ENCODE measurements at regions not wholly inside any gene's neighbourhood (a gene's known extent, or its start where the extent isn't known, plus 50 kb on each side); places are given as distances from the start of the nearest gene placed in this dataset.

DNA sequence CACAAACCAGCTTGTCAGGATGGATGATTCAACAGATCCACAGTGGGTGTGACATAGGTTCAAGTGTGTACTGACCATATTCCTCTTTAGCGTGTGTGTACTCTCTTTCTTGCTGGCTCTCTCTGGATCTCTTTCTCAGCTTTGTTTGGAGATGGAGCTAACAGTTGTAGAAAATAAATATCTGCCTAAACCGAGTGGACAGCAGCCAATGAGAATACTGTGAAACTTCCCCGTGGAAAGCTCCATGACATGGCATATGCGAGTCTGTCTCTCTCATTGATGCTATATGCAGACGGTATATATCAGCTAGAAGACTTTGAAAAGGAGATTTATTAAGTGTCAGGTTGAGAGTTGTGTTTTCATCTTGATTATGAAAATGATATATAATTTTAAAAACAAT is 406.5 kb upstream of the SUCLG2 start:
- Histone ChIP-seq H3K27ac (ENCODE audit: low read depth in 2 of 2, low read length in 1 of 2) (no peak overlapping the region), H3K9me3 (ENCODE audit: control insufficient read depth in 2 of 2, insufficient read depth in 1 of 2, low read depth in 1 of 2, low read length in 1 of 2) (no peaks in the 10 kb centered on the region), H3K27me3 (ENCODE audit: control insufficient read depth in 1 of 2, insufficient read depth in 2 of 2, low read length in 2 of 2) (no peaks in the 10 kb centered on the region), H3K4me1 (ENCODE audit: control insufficient read depth in 2 of 2, insufficient read depth in 2 of 2, low read length in 1 of 2) (no peaks in the 10 kb centered on the region), H3K36me3 (ENCODE audit: control insufficient read depth in 2 of 2, insufficient read depth in 2 of 2, low read length in 1 of 2) (no peaks in the 10 kb centered on the region), H3K4me3 (ENCODE audit: low read depth in 1 of 2, low read length in 2 of 2) (no peak overlapping the region)
- 51 to 62% methylated on average over 5 of the region's 5 CpGs for WGBS, 2 donors

GRCh38 chr3:68060191-68060590 is 405.8 kb upstream of the SUCLG2 start:
- no peaks in the 10 kb centered on the region for H3K9me3 ChIP-seq (ENCODE audit: control insufficient read depth in 2 of 2, insufficient read depth in 1 of 2, low read depth in 1 of 2, low read length in 1 of 2)
- WGBS, 2 donors, result 64 to 65% methylated on average over 3 of the region's 3 CpGs
- H3K27me3 ChIP-seq (ENCODE audit: control insufficient read depth in 1 of 2, insufficient read depth in 2 of 2, low read length in 2 of 2), result no peaks in the 10 kb centered on the region
- H3K36me3 ChIP-seq (ENCODE audit: control insufficient read depth in 2 of 2, insufficient read depth in 2 of 2, low read length in 1 of 2), result no peaks in the 10 kb centered on the region
- no peak overlapping the region for H3K27ac ChIP-seq (ENCODE audit: low read depth in 2 of 2, low read length in 1 of 2)
- H3K4me3 ChIP-seq (ENCODE audit: low read depth in 1 of 2, low read length in 2 of 2), result no peak overlapping the region
- H3K4me1 ChIP-seq (ENCODE audit: control insufficient read depth in 2 of 2, insufficient read depth in 2 of 2, low read length in 1 of 2), result no peaks in the 10 kb centered on the region

DNA sequence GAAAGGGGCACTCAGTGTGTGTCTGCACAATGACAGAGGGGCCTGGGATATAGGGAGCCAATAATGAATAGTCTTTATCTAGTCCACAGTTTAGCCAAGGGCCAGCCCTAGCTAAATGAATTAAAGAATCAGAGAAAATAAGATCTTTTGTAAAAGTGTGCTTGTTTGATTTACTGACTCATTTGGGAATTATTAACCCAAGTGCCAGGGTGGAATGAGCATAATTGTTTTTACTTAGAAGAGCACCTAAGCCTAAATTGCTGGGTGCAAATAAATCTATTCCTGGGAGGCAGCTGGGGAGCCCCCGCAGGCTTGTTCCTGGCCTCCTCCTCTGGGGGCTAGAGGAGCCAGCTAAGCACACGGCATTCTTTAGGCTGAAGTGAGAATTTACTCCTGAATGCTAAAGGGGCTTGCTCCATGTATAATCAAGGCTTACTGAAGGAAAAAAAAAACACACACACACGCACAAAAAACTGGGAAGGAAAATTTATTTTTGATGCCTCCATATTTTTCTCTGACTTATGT is 405.3 kb upstream of the SUCLG2 start:
- WGBS, 2 donors, result 49 to 52% methylated on average over 3 of the region's 3 CpGs
- Histone ChIP-seq H3K27me3 (ENCODE audit: control insufficient read depth in 1 of 2, insufficient read depth in 2 of 2, low read length in 2 of 2) (no peaks in the 10 kb centered on the region), H3K27ac (ENCODE audit: low read depth in 2 of 2, low read length in 1 of 2) (no peak overlapping the region), H3K36me3 (ENCODE audit: control insufficient read depth in 2 of 2, insufficient read depth in 2 of 2, low read length in 1 of 2) (no peaks in the 10 kb centered on the region), H3K9me3 (ENCODE audit: control insufficient read depth in 2 of 2, insufficient read depth in 1 of 2, low read depth in 1 of 2, low read length in 1 of 2) (no peaks in the 10 kb centered on the region), H3K4me3 (ENCODE audit: low read depth in 1 of 2, low read length in 2 of 2) (no peak overlapping the region), H3K4me1 (ENCODE audit: control insufficient read depth in 2 of 2, insufficient read depth in 2 of 2, low read length in 1 of 2) (no peaks in the 10 kb centered on the region)

DNA sequence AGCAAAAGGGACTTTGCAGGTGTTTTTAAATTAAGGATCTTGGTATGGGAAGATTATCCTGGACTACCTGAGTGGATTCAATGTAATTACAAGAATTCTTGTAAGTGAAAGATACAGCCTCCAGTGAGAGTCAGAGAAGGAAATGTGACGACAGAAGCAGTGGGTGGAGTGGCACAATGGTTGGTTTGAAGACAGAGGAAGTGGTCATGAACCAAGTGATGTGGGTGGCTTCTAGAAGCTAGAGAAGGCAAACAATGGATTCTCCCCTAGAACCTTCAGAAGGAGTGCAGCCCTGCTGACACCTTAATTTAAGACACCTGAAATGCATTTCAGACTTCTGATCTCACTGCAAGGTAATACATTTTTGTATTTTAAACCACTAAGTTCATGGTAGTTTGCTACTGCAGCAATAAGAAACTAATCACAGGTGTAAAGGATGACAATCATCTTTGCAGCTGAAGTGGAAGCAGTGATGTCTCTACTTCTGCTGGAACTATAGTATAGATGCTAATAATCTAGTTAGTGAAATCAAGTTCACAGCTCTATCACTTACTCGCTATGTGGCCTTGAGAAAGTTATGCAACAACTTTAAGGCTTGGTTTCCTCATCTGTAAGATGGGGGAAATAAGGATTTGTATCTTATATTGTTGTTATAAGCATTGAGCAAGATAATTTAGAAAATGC is 403.4 kb upstream of the SUCLG2 start:
- H3K36me3 ChIP-seq (ENCODE audit: control insufficient read depth in 2 of 2, insufficient read depth in 2 of 2, low read length in 1 of 2), result no peaks in the 10 kb centered on the region

GRCh38 chr3:68056556-68056955 is 402.1 kb upstream of the SUCLG2 start:
- H3K4me3 ChIP-seq (ENCODE audit: low read depth in 1 of 2, low read length in 2 of 2), result no peak overlapping the region
- WGBS, 2 donors, result 51 to 53% methylated on average over 2 of the region's 2 CpGs
- no peak overlapping the region for H3K27ac ChIP-seq (ENCODE audit: low read depth in 2 of 2, low read length in 1 of 2)
- H3K4me1 ChIP-seq (ENCODE audit: control insufficient read depth in 2 of 2, insufficient read depth in 2 of 2, low read length in 1 of 2), result no peaks in the 10 kb centered on the region
- H3K27me3 ChIP-seq (ENCODE audit: control insufficient read depth in 1 of 2, insufficient read depth in 2 of 2, low read length in 2 of 2), result no peaks in the 10 kb centered on the region
- no peaks in the 10 kb centered on the region for H3K36me3 ChIP-seq (ENCODE audit: control insufficient read depth in 2 of 2, insufficient read depth in 2 of 2, low read length in 1 of 2)
- H3K9me3 ChIP-seq (ENCODE audit: control insufficient read depth in 2 of 2, insufficient read depth in 1 of 2, low read depth in 1 of 2, low read length in 1 of 2), result no peaks in the 10 kb centered on the region

More for the DNA sequence above, 403.4 kb upstream of the SUCLG2 start:
- H3K27me3 ChIP-seq (ENCODE audit: control insufficient read depth in 1 of 2, insufficient read depth in 2 of 2, low read length in 2 of 2), result no peaks in the 10 kb centered on the region
- no peak overlapping the region for H3K4me3 ChIP-seq (ENCODE audit: low read depth in 1 of 2, low read length in 2 of 2)
- no peaks in the 10 kb centered on the region for H3K9me3 ChIP-seq (ENCODE audit: control insufficient read depth in 2 of 2, insufficient read depth in 1 of 2, low read depth in 1 of 2, low read length in 1 of 2)
- 38 to 76% methylated on average over 2 of the region's 2 CpGs for WGBS, 2 donors
- no peaks in the 10 kb centered on the region for H3K4me1 ChIP-seq (ENCODE audit: control insufficient read depth in 2 of 2, insufficient read depth in 2 of 2, low read length in 1 of 2)
- no peak overlapping the region for H3K27ac ChIP-seq (ENCODE audit: low read depth in 2 of 2, low read length in 1 of 2)

- 85 to 87% methylated on average over 4 of the region's 4 CpGs for WGBS, 2 donors
- no peak overlapping the region for H3K4me3 ChIP-seq (ENCODE audit: low read depth in 1 of 2, low read length in 2 of 2)
- no peak overlapping the region for H3K27ac ChIP-seq (ENCODE audit: low read depth in 2 of 2, low read length in 1 of 2)
- no peaks in the 10 kb centered on the region for H3K9me3 ChIP-seq (ENCODE audit: control insufficient read depth in 2 of 2, insufficient read depth in 1 of 2, low read depth in 1 of 2, low read length in 1 of 2)
- H3K4me1 ChIP-seq (ENCODE audit: control insufficient read depth in 2 of 2, insufficient read depth in 2 of 2, low read length in 1 of 2), result no peaks in the 10 kb centered on the region
- H3K36me3 ChIP-seq (ENCODE audit: control insufficient read depth in 2 of 2, insufficient read depth in 2 of 2, low read length in 1 of 2), result no peaks in the 10 kb centered on the region
- H3K27me3 ChIP-seq (ENCODE audit: control insufficient read depth in 1 of 2, insufficient read depth in 2 of 2, low read length in 2 of 2), result no peaks in the 10 kb centered on the region
Observed at GRCh38 chr3:68055215-68055614, 400.8 kb upstream of the SUCLG2 start.

DNA sequence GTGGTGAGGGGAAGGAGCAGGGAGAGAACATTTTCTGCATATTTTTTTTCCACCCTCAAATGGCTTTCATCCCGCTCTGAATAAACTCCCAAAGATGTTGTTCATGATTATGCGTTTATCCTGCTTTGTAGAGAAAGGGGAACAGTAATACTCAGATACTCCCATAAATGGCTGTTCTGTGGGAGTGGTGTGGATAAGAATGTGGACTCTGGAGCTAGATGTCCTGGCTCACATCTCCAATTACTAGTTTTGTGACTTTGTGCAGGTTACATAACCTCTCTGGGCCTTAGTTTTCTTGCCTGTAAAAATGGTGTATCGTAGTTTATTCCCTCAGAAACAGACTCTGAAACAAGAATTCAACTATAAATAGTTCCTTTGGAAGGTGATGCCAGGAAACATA is 395.4 kb upstream of the SUCLG2 start:
- 36 to 83% methylated on average over 3 of the region's 3 CpGs for WGBS, 2 donors
- no peaks in the 10 kb centered on the region for H3K4me1 ChIP-seq (ENCODE audit: control insufficient read depth in 2 of 2, insufficient read depth in 2 of 2, low read length in 1 of 2)
- no peak overlapping the region for H3K4me3 ChIP-seq (ENCODE audit: low read depth in 1 of 2, low read length in 2 of 2)
- H3K9me3 ChIP-seq (ENCODE audit: control insufficient read depth in 2 of 2, insufficient read depth in 1 of 2, low read depth in 1 of 2, low read length in 1 of 2), result no peaks in the 10 kb centered on the region
- H3K27me3 ChIP-seq (ENCODE audit: control insufficient read depth in 1 of 2, insufficient read depth in 2 of 2, low read length in 2 of 2), result no peaks in the 10 kb centered on the region
- no peaks in the 10 kb centered on the region for H3K36me3 ChIP-seq (ENCODE audit: control insufficient read depth in 2 of 2, insufficient read depth in 2 of 2, low read length in 1 of 2)
- no peak overlapping the region for H3K27ac ChIP-seq (ENCODE audit: low read depth in 2 of 2, low read length in 1 of 2)

DNA sequence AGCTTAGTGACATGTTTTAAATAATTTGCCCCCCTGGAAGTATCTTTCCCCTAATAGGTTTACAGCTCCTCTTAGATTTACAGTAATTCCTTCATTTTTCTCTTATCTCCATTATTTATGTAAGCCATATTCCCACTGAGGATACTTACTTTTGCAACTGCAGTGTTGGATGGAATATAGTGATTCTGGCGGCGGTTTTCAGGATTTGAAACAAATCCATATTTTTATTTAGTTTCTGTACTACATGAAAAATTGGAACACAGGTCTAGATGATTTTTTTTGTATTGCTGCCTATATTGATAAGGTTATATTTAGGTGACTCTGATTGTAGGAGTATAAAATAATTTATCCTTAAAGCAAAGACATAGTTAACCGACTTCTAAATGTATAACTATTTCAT is 391.6 kb upstream of the SUCLG2 start:
- Histone ChIP-seq H3K9me3 (ENCODE audit: control insufficient read depth in 2 of 2, insufficient read depth in 1 of 2, low read depth in 1 of 2, low read length in 1 of 2) (no peaks in the 10 kb centered on the region), H3K36me3 (ENCODE audit: control insufficient read depth in 2 of 2, insufficient read depth in 2 of 2, low read length in 1 of 2) (no peaks in the 10 kb centered on the region), H3K4me3 (ENCODE audit: low read depth in 1 of 2, low read length in 2 of 2) (no peak overlapping the region), H3K27ac (ENCODE audit: low read depth in 2 of 2, low read length in 1 of 2) (no peak overlapping the region), H3K4me1 (ENCODE audit: control insufficient read depth in 2 of 2, insufficient read depth in 2 of 2, low read length in 1 of 2) (no peaks in the 10 kb centered on the region), H3K27me3 (ENCODE audit: control insufficient read depth in 1 of 2, insufficient read depth in 2 of 2, low read length in 2 of 2) (no peaks in the 10 kb centered on the region)
- 80 to 83% methylated on average over 3 of the region's 3 CpGs for WGBS, 2 donors

- H3K27me3 ChIP-seq (ENCODE audit: control insufficient read depth in 1 of 2, insufficient read depth in 2 of 2, low read length in 2 of 2), result no peaks in the 10 kb centered on the region
- H3K4me3 ChIP-seq (ENCODE audit: low read depth in 1 of 2, low read length in 2 of 2), result no peak overlapping the region
- H3K4me1 ChIP-seq (ENCODE audit: control insufficient read depth in 2 of 2, insufficient read depth in 2 of 2, low read length in 1 of 2), result no peaks in the 10 kb centered on the region
- no peak overlapping the region for H3K27ac ChIP-seq (ENCODE audit: low read depth in 2 of 2, low read length in 1 of 2)
- 84 to 93% methylated on average over 2 of the region's 2 CpGs for WGBS, 2 donors
- no peaks in the 10 kb centered on the region for H3K36me3 ChIP-seq (ENCODE audit: control insufficient read depth in 2 of 2, insufficient read depth in 2 of 2, low read length in 1 of 2)
- H3K9me3 ChIP-seq (ENCODE audit: control insufficient read depth in 2 of 2, insufficient read depth in 1 of 2, low read depth in 1 of 2, low read length in 1 of 2), result no peaks in the 10 kb centered on the region
Observed at GRCh38 chr3:68033867-68034266, 379.5 kb upstream of the SUCLG2 start.

DNA sequence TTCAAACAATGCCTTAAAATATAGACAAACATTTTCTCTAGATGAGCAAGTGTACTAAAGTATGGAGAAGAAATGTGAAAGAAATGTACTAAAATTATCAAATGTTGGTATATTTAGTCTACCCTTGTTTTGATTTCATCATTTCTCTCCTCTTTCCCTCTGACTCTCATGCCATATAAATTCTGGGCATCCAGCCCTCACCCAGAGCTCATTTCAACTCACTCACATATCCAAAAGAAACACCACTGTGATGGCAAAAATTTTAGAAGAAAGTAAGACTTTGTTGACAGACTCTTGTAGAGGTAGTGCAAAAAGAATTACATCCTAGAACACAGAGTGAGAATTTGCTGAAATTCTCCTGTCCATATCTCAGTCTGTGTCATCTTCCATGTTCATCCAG is 377.8 kb upstream of the SUCLG2 start:
- Histone ChIP-seq H3K4me1 (ENCODE audit: control insufficient read depth in 2 of 2, insufficient read depth in 2 of 2, low read length in 1 of 2) (no peaks in the 10 kb centered on the region), H3K4me3 (ENCODE audit: low read depth in 1 of 2, low read length in 2 of 2) (no peak overlapping the region), H3K27me3 (ENCODE audit: control insufficient read depth in 1 of 2, insufficient read depth in 2 of 2, low read length in 2 of 2) (no peaks in the 10 kb centered on the region), H3K27ac (ENCODE audit: low read depth in 2 of 2, low read length in 1 of 2) (no peak overlapping the region), H3K36me3 (ENCODE audit: control insufficient read depth in 2 of 2, insufficient read depth in 2 of 2, low read length in 1 of 2) (no peaks in the 10 kb centered on the region), H3K9me3 (ENCODE audit: control insufficient read depth in 2 of 2, insufficient read depth in 1 of 2, low read depth in 1 of 2, low read length in 1 of 2) (no peaks in the 10 kb centered on the region)

Measured in esophagus (tissue), 2 donors.